Stomach (tissue), 4 donors: ENCODE measurements at regions not wholly inside any gene's neighbourhood (a gene's known extent, or its start where the extent isn't known, plus 50 kb on each side); places are given as distances from the start of the nearest gene placed in this dataset.

Source experiments
- CTCF ChIP-seq, 7 experiments: fragments of 450-650 bp in 4 of 7; fragments of 200-600 bp in 3 of 7; sonication (generic) in 3 of 7; IDR thresholded peaks; one replicate each; pipeline ENCODE4 v1.5.1; 2016 to 2019; ENCODE audit warnings: antibody characterized with exemption in 7 of 7, control low read depth in 2 of 7, mild to moderate bottlenecking in 1 of 7
- POLR2A ChIP-seq, 4 donors: fragments of 450-650 bp; IDR thresholded peaks; one replicate each; pipeline ENCODE4 v1.6.1; 2016; ENCODE audit warnings: antibody characterized with exemption in 4 of 4, control low read depth in 2 of 4, mild to moderate bottlenecking in 1 of 4, moderate library complexity in 1 of 4
- POLR2AphosphoS5 ChIP-seq, 3 donors: sonication (generic); formaldehyde crosslinking; IDR thresholded peaks; one replicate each; pipeline ENCODE4 v1.6.1; 2016; ENCODE audit warnings: antibody characterized with exemption in 3 of 3

GRCh38 chr12:28096649-28097048 lies 93.6 kb upstream of the CCDC91 start:
- TF ChIP-seq POLR2AphosphoS5 (IDR thresholded peaks at IDR 0.05) = no peak
- TF ChIP-seq POLR2A (IDR thresholded peaks at IDR 0.05) = no peak
- no peak for TF ChIP-seq CTCF (IDR thresholded peaks at IDR 0.05)
